ENCODE measurements at regions not wholly inside any gene's neighbourhood (a gene's known extent, or its start where the extent isn't known, plus 50 kb on each side); places are given as distances from the start of the nearest gene placed in this dataset.

GRCh38 chr5:51033215-51033614 lies 350.0 kb upstream of the ISL1 start:
- no peak for DNase-seq (ENCODE audit: low read depth, low spot score)

GRCh38 chr5:51034222-51034901 lies 348.9 kb upstream of the ISL1 start:
- DNase-seq (ENCODE audit: low read depth, low spot score): no peak

- DNase-seq (ENCODE audit: low read depth, low spot score): no peak
Measured at GRCh38 chr5:51039424-51040329, 343.6 kb upstream of the ISL1 start.

DNA sequence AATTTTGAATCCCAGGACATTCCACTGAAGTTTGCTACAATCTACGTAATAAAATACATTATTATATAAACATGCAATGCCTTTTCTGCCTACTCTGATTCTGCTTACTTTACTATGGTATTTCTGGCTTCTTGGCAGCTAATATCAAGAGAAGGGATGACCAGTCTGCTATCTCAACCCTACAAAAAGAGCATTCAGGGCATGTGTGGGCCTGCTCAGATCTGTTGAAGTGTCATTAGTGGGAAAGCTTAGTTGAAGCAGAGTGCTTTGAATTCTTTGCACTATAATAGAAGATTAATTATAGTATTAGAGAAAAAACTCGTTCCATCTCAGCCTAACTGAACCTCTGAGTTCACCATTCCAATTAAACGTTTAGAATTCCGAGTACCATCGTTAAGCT lies 339.5 kb upstream of the ISL1 start:
- DNase-seq (ENCODE audit: low read depth, low spot score): no peak

GRCh38 chr5:51047369-51047768 lies 335.9 kb upstream of the ISL1 start:
- DNase-seq (ENCODE audit: low read depth, low spot score): no peak

DNA sequence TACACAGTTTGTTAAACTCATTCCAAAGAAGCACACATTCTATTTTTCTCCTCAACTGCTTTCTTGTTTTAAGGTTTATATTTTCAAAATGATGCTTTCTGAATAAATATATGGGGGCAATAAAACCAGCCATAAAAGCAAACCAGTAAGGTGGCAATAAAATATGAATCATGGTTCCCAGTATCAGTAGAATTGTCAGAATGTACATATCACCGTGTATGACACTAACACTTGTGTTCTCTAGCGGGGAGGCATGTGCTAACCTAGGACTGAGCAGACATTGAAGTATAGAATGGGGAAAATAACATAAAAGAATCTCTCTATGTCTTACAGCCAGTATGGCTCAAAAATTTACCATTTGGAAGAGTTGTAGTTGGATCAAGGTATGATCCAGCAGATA lies 329.9 kb upstream of the ISL1 start:
- no peak for DNase-seq (ENCODE audit: low read depth, low spot score)

GRCh38 chr5:51060953-51061352 lies 322.3 kb upstream of the ISL1 start:
- no peak for DNase-seq (ENCODE audit: low read depth, low spot score)

GRCh38 chr5:51072937-51073336 lies 310.3 kb upstream of the ISL1 start:
- no peak for DNase-seq (ENCODE audit: low read depth, low spot score)

DNA sequence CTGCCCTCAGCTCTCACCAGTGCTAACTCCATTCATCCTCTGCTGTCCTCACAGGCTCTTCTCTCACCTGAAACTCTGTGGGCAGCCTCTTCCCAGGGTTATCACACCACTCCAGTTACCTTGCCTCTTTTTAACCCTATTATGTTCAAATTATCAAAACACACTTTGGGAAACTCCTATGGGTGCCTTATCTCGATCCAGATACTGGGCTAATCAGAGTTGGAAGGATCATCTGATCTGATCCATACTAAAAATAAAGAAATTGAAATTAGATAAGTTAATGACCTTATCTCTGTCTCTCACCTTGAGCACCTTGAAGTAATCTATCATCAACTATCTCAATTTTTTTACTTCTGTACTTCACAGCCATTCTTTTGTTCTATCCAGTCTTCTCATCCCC lies 300.5 kb upstream of the ISL1 start:
- no peak for DNase-seq (ENCODE audit: low read depth, low spot score)

DNA sequence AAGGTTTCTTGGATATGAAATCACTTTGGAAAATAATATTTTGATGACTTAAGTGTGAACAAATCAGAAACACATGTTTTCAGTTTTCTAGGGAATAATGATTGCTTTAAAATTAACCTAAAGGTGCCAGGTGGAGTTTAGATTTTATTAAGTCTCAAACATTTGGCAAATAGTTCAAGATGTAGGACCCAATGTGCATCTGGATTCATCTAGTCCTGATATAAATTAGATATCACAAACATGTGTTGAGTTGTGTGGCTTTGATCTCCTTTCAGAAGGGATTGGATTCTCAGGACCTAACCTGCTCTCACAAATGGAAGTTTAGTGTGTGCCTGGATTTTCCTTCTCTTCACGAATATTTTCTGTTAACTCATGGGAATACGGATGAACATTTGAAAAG lies 291.4 kb upstream of the ISL1 start:
- DNase-seq (ENCODE audit: low read depth, low spot score): no peak

DNA sequence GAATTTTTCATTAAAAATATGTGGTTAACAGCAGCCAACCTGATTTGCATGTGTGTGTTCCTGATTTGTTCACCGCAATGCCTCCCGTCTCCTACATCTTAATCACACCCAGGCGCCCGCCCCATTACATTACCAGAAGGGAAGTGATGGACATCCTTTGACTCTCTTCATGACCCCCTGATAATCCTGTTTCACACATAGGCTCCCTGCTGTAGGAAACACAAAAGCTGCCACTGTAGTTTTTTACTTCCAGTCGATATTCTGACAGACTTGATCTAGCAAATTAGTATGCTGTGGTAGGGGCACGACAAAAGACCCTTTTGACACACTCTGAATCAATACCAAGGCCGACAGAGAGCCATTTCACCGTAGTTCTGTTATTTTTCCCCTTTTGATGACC lies 287.8 kb upstream of the ISL1 start:
- DNase-seq (ENCODE audit: low read depth, low spot score): no peak

GRCh38 chr5:51096859-51097258 lies 286.4 kb upstream of the ISL1 start:
- DNase-seq (ENCODE audit: low read depth, low spot score): no peak

DNA sequence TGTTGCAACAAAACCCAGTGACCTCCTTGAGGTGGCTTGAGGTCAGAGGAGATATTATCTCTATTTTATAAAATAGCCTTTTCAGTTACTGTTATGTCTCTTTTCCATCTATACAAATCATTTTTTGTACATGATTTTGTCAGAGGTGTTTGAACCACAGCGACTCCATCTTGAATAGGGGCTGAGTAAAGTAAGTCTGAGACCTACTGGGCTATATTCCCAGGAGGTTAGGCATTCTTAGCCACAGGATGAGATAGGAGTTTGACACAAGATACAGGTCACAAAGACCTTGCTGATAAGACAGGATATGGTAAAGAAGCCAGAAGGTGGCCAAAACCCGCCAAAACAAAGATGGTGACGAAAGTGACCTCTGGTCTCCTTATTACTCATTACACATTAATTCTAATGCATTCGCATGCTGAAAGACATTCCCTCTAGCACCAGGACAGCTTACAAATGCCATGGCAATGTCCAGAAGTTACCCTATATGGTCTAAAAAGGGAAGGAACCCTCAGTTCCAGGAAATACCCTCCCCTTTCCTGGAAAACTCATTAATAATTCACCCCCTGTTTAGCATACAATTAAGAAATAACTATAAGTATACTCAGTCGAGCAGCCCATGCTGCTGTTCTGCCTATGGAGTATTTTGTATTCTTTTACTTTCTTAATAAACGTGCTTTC lies 283.9 kb upstream of the ISL1 start:
- DNase-seq (ENCODE audit: low read depth, low spot score): no peak

- no peak for DNase-seq (ENCODE audit: low read depth, low spot score)
Measured at GRCh38 chr5:51104556-51104955, 278.7 kb upstream of the ISL1 start.

DNA sequence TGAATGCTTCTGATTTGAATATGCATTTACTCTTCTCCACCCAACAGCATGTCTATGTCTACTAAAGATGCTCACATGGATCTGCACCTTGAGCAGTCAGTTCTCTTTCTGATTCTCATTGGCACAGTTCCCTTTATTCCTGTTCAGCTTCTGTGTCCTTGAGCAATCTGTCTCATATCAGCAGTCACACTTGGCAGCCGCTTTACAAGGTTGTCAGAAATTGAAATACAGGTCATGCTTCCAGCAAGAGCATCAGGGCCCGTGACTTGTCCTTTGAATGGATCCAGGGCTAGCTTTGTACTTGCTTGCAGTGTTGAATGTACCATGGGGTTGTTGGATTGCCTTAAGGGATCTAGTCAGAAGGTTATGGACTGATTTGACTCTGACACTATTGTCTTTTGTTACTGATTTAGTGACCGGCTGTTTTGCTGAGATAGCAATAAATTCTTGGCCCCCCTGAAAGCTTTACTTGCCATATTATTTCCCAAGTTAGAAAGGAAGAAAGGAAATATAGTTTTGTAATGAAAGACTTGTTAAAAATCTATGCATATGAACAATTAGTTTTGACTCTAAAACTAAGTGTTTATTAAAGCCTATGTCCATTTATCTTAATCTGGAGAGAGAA lies 273.4 kb upstream of the ISL1 start:
- no peak for DNase-seq (ENCODE audit: low read depth, low spot score)

- no peak for DNase-seq (ENCODE audit: low read depth, low spot score)
Measured at GRCh38 chr5:51131266-51131665, 252.0 kb upstream of the ISL1 start.

- DNase-seq (ENCODE audit: low read depth, low spot score): no peak
Measured at GRCh38 chr5:51138164-51138563, 245.1 kb upstream of the ISL1 start.

GRCh38 chr5:51148437-51148836 lies 234.8 kb upstream of the ISL1 start:
- no peak for DNase-seq (ENCODE audit: low read depth, low spot score)

DNA sequence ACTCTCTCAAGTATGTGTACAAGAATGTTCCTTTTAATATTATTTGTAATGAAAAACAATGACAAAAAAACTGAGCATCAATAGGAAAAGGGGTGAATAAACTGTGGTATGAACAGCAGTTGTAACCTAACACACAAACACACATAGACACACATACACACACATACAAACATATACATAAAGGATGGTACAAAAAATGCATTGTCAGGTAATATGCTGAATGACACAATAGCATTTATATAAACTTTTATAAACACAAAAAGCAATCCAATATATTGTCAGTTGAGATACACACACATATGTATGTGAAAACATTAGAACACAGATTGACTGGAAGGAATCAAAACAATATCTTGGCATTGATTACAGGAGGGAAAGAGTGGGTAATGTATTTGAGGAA lies 227.0 kb upstream of the ISL1 start:
- DNase-seq (ENCODE audit: low read depth, low spot score): no peak

GRCh38 chr5:51156838-51157237 lies 226.4 kb upstream of the ISL1 start:
- peak; percentile 37 for DNase-seq (ENCODE audit: low read depth, low spot score)

- DNase-seq (ENCODE audit: low read depth, low spot score): no peak
Measured at GRCh38 chr5:51159164-51159563, 224.1 kb upstream of the ISL1 start.

DNA sequence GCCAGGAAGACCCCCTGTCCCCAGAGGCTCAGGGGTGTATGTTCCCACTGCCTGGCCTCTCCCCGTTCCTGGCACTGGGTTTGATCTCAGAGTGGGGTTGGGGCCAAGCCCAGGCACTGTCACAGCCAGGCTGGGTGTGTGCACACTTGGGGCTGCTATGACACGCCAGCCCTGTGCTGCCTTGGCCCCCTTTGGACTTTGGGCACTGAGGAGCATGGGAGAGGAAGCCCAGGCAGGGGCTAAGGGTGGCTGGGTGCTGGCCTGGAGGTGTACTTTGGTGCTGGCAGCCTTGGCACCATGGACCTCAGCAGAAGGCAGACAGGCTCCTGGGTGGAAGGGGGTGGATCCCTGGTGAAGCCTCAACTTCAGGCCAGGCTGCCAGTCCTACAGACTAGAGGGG lies 223.6 kb upstream of the ISL1 start:
- DNase-seq (ENCODE audit: low read depth, low spot score): no peak
